Head of caudate nucleus (tissue), 42 donors: ENCODE measurements at regions not wholly inside any gene's neighbourhood (a gene's known extent, or its start where the extent isn't known, plus 50 kb on each side); places are given as distances from the start of the nearest gene placed in this dataset.

ENCODE experiments used
- DNase-seq, 42 donors: peaks; one replicate each; pipeline versions ENCODE4 v3.0.0 to v3.0.0-alpha.2; 2020 to 2021; ENCODE audit warnings: mixed read lengths in 7 of 42
- intact Hi-C: fragments of 100-400 bp; cut with DNase I; formaldehyde crosslinking; loops from one replicate; pipeline ENCODE4 v1.15.0; 2022

DNA sequence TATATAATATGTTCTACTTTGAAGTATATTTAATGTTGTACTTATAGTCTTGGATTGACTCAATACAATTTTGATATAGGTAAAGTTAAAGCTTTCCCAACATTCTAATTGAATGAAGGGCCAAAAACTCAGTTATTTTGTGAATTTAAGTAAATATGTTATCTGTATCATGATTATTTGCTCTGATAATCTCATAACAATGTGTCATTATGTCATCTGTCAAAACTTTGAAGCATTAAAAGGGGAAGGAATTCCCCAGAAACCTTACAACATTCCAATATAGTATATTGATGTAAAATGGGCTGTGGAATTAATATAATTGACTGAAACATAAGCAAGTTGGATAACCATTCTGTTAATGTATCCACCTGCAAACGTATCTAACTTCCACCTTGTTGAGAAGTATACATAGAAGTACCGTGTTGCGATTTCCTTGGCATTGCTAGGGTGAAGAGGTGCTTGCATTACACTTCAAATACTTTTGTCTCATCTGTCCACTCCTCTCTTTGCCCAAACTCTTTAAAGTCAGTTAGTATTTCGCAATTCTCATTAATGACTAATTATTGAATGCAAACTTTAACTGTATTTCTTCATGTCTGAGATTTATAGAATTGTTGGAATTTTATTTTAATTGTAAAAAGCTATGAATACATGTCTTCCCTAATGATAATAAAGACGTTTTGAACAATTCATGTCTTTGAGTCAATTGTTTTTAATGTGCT lies 1982.1 kb upstream of the ADGRL3 start:
- no peak for DNase-seq
- intact Hi-C loops, result no loop called here

DNA sequence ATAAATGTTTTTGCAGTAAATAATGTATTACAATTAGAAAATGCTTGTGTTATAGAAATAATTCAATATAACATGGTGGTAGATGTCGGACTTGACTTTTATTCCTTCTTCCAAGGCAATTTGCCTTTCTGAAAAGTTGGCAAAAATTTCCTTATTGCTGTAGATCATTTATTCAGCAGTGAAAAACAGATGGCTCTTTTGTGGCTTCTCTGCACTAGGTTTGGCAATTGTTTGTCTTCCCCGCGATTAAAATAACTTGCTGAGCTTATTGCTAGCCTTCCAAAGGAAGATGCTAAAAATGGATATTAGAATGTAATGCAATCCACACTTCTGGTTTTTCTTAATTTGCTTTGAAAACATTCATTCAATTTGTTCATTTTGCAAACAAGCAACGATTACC lies 1977.9 kb upstream of the ADGRL3 start:
- intact Hi-C loops, result no loop called here
- no peak for DNase-seq

- no peak for DNase-seq
- intact Hi-C loops, result no loop called here
These were observed 1976.7 kb upstream of the ADGRL3 start for GRCh38 chr4:59223292-59223941.

DNA sequence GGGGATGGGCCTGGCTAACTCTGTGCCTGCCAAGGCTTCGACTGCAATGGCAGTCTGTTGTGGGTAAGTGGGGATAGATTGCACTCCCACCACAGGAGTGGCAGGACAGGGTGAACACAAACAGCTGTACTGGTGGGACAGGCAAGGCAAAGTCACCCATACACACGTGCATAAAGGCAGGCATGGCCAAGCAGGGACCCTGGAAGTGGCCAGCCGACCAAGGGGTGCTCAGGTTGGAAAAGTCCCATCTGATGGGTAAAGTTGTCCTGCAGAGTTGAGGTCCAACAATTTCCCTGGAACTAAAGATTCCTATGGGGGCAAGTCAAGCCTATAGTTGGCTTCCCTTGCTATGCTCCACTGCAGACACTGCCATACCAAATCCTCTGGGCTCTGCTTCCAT lies 1961.9 kb upstream of the ADGRL3 start:
- no peak for DNase-seq
- intact Hi-C loops, result no loop called here

DNA sequence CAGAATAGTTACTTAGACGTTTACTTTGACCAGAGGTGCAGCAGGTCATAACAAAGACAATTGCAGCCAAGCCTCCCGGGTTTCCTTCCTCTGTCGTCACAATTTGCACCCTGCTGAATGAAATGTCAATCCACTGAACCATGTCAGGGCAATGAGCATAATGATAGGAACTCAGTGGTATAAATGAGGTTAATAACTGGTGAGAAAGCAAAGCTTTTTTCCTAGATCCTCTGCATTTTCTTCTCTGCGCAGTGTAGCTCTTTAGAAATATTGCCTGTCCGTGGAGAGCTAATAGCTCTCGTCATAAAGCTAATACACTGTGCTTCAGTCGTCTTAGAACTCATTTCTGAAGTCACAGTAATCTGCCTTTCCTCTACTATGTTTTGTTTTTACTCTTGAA lies 1960.1 kb upstream of the ADGRL3 start:
- no peak for DNase-seq
- intact Hi-C loops, result loop anchor here (10.0 kb wide), 1 partner anchor 955 kb away; no protein-coding TSS in a partner anchor

DNA sequence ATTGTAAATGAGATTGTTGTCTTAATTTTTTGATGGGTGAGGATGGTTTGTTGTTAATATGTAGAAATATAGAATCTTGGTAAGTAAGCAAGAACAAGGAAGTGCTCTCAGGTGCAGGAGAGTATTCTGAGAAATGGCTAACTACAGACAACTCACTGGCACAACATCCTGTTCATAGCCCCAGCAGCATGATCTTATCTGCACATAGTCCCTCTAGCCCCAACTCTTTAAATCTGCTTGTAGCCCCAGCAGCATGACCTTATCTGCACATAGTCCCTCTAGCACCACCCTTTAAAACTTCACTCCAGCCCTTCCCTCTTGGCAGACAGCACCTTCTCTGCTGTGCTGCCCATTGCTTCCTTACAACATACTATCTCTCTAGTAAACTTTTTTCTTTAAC lies 1957.1 kb upstream of the ADGRL3 start:
- no peak for DNase-seq
- intact Hi-C loops, result loop anchor here (10.0 kb wide), 1 partner anchor 952 kb away; no protein-coding TSS in a partner anchor

GRCh38 chr4:59247032-59247431 lies 1953.1 kb upstream of the ADGRL3 start:
- intact Hi-C loops, result loop anchor here (10.0 kb wide), 1 partner anchor 948 kb away; no protein-coding TSS in a partner anchor
- no peak for DNase-seq

DNA sequence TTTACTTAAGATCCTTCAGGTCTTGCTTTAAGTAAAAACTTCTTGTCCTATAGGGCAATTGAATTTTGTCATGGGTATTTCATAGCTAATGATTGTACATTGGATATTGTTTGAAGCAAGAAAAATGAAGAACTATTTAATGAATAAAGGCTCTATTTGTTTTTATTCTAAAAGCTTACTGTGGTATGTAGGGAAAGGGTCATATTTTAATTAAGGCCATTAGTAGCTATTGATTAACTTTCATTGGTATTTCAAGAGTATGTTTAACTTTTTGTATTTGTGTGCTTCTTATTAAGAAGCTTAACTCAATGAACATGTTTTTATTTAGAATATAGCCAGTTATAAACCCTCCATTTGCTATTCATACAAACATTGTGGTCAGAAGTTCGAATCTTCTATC lies 1951.8 kb upstream of the ADGRL3 start:
- no peak for DNase-seq
- intact Hi-C loops, result loop anchor here (10.0 kb wide), 1 partner anchor 946 kb away; no protein-coding TSS in a partner anchor

GRCh38 chr4:59249110-59249509 lies 1951.0 kb upstream of the ADGRL3 start:
- no peak for DNase-seq
- intact Hi-C loops, result loop anchor here (10.0 kb wide), 1 partner anchor 946 kb away; no protein-coding TSS in a partner anchor

GRCh38 chr4:59258002-59258401 lies 1942.1 kb upstream of the ADGRL3 start:
- intact Hi-C loops, result no loop called here
- no peak for DNase-seq

- intact Hi-C loops, result no loop called here
- DNase-seq, result no peak
These were observed 1892.5 kb upstream of the ADGRL3 start for GRCh38 chr4:59307609-59308008.

GRCh38 chr4:59314637-59315036 lies 1885.5 kb upstream of the ADGRL3 start:
- intact Hi-C loops, result no loop called here
- DNase-seq, result no peak

- intact Hi-C loops, result no loop called here
- peak in 21 of 42 donors; percentile 1 to 55 (median 23) for DNase-seq
These were observed 1860.5 kb upstream of the ADGRL3 start for GRCh38 chr4:59339631-59340030.

DNA sequence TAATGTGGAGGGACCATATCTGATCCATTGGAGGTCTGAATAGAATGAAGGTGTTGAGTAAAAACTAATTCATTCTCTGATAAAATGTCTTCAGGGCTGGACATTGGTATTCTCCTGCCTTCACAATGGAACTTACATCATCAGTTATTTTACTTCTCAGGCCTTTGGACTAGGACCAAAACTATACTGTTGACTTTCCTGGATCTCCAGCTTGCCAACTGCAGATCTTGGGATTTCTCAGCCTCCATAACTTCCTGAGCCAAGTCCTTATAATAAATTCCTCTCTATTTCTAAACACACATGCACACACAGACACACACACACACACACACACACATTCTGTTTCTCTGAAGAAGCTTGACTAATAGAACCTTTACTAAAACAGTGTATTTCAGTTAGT lies 1858.6 kb upstream of the ADGRL3 start:
- intact Hi-C loops, result no loop called here

DNA sequence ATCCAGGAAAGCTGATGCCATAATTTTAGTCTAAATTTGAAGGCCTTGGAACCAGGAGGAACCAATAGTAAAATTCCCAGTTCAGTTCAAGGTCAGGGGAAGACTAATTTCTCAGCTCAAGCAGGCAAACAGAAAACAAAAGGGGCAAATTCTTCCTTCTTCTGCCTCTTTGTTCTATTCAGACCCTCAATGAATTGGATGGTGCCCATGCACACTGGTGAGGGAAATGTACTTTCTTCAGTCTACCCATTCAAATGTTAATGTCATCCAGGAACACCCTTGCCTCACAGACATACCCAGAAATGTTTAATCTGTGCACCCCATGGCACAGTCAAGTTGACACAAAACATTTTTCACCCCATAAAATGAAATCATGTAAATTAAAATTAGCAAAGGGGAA lies 1851.2 kb upstream of the ADGRL3 start:
- intact Hi-C loops, result no loop called here

More for the DNA sequence above, 1858.6 kb upstream of the ADGRL3 start:
- no peak for DNase-seq

GRCh38 chr4:59369229-59369628 lies 1830.9 kb upstream of the ADGRL3 start:
- no peak for DNase-seq
- intact Hi-C loops, result no loop called here

More for the DNA sequence above, 1851.2 kb upstream of the ADGRL3 start:
- no peak for DNase-seq

DNA sequence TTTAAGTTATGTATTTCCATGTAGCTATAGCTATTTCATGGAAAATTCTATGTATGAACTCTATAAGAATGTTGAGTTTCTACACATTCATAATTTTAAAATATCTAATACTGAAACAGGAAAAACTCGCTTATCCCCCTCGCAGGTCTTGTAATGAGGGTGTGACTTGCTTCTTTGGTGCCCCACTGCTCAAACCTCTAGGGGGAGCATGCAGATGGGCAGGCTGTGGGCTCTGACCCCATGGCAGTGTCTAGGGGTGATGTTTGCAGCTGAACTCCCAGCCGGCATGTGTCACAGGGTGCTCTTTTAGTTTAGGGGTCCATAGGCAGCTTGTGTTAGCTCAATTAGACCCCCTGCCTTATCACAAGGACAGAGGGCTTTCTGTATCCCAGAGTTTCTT lies 1825.7 kb upstream of the ADGRL3 start:
- DNase-seq, result no peak
- intact Hi-C loops, result no loop called here

- intact Hi-C loops, result no loop called here
- DNase-seq, result no peak
These were observed 1819.2 kb upstream of the ADGRL3 start for GRCh38 chr4:59380841-59381366.

- intact Hi-C loops, result no loop called here
- DNase-seq, result no peak
These were observed 1818.5 kb upstream of the ADGRL3 start for GRCh38 chr4:59381591-59381990.
